ENCODE measurements at regions not wholly inside any gene's neighbourhood (a gene's known extent, or its start where the extent isn't known, plus 50 kb on each side); places are given as distances from the start of the nearest gene placed in this dataset.

DNA sequence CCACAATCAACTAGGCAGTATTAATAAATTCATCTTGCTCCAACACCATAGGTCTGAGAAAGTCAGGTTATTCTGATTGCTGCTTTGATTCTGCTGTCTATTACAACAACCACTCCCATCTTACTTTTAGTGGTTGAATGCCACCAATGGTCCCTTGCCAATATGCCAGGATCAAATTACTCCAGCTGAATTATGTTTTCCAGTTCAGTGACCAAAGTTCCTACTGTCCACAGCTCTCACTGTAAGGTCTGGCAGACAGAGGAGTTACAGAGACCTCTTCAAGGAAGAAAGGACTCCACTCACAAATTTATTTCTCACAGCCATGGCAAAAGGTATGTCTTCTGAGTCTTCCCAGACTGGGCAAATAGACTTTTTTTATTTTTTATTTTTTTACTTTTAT lies 557.0 kb downstream of the HAO1 start:
- TF ChIP-seq, protein P1, sequence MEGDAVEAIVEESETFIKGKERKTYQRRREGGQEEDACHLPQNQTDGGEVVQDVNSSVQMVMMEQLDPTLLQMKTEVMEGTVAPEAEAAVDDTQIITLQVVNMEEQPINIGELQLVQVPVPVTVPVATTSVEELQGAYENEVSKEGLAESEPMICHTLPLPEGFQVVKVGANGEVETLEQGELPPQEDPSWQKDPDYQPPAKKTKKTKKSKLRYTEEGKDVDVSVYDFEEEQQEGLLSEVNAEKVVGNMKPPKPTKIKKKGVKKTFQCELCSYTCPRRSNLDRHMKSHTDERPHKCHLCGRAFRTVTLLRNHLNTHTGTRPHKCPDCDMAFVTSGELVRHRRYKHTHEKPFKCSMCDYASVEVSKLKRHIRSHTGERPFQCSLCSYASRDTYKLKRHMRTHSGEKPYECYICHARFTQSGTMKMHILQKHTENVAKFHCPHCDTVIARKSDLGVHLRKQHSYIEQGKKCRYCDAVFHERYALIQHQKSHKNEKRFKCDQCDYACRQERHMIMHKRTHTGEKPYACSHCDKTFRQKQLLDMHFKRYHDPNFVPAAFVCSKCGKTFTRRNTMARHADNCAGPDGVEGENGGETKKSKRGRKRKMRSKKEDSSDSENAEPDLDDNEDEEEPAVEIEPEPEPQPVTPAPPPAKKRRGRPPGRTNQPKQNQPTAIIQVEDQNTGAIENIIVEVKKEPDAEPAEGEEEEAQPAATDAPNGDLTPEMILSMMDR (IDR thresholded peaks at IDR 0.05): no peak
- no peak for TF ChIP-seq POLR2A (IDR thresholded peaks at IDR 0.05)
